BE2C (cell line): ENCODE measurements at regions not wholly inside any gene's neighbourhood (a gene's known extent, or its start where the extent isn't known, plus 50 kb on each side); places are given as distances from the start of the nearest gene placed in this dataset.

Experiments
- DNase-seq: peaks from one replicate; pipeline ENCODE4 v3.0.0-alpha.2; 2020
- H3K27me3 ChIP-seq: fragments of 250-450 bp; sonication (Bioruptor Pico); 2 replicates; pipeline ENCODE4 v1.5.1; 2020; ENCODE audit warnings: mild to moderate bottlenecking
- H3K36me3 ChIP-seq: fragments of 250-450 bp; sonication (Bioruptor Pico); 2 replicates; pipeline ENCODE4 v1.5.1; 2020; ENCODE audit warnings: mild to moderate bottlenecking
- H3K4me1 ChIP-seq: fragments of 250-450 bp; sonication (Bioruptor Pico); 2 replicates; pipeline ENCODE4 v1.5.1; 2020
- H3K4me3 ChIP-seq: 2 replicates; pipeline ENCODE4 v1.5.1; 2011; ENCODE audit warnings: low read depth, low read length
- H3K9me3 ChIP-seq: fragments of 250-450 bp; sonication (Bioruptor Pico); 2 replicates; pipeline ENCODE4 v1.5.1; 2020
- TF ChIP-seq, protein P1 (sequence below): IDR thresholded peaks from 2 replicates; pipeline ENCODE4 v1.5.1; 2012; ENCODE audit warnings: mild to moderate bottlenecking, low read depth, low read length

DNA sequence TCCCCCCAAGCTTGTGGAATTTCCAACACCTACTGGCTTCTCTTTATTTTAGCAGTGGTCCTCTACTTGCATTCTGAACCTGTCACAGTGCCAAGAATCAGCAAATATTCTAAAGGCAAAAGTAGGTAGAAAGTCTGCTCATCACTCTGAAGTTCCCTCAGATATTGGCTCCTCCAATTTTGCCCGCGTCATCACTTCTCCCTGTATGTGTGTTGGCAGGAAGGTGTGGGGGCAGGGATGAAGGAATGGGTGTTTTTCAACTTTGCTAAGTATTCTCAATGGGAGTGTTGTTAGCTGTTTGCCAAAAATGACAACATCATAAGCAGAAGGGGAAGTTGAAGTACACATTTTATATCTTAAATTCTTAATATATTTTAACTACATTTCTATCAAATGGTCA lies 226.2 kb downstream of the POLR1F start:
- H3K4me1 ChIP-seq = no peaks in the 10 kb centered on the region
- no peaks in the 10 kb centered on the region for H3K27me3 ChIP-seq
- no peak overlapping the region for H3K4me3 ChIP-seq
- no peak for DNase-seq
- TF ChIP-seq, protein P1, sequence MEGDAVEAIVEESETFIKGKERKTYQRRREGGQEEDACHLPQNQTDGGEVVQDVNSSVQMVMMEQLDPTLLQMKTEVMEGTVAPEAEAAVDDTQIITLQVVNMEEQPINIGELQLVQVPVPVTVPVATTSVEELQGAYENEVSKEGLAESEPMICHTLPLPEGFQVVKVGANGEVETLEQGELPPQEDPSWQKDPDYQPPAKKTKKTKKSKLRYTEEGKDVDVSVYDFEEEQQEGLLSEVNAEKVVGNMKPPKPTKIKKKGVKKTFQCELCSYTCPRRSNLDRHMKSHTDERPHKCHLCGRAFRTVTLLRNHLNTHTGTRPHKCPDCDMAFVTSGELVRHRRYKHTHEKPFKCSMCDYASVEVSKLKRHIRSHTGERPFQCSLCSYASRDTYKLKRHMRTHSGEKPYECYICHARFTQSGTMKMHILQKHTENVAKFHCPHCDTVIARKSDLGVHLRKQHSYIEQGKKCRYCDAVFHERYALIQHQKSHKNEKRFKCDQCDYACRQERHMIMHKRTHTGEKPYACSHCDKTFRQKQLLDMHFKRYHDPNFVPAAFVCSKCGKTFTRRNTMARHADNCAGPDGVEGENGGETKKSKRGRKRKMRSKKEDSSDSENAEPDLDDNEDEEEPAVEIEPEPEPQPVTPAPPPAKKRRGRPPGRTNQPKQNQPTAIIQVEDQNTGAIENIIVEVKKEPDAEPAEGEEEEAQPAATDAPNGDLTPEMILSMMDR = no peak
- H3K9me3 ChIP-seq = no peaks in the 10 kb centered on the region
- no peaks in the 10 kb centered on the region for H3K36me3 ChIP-seq

DNA sequence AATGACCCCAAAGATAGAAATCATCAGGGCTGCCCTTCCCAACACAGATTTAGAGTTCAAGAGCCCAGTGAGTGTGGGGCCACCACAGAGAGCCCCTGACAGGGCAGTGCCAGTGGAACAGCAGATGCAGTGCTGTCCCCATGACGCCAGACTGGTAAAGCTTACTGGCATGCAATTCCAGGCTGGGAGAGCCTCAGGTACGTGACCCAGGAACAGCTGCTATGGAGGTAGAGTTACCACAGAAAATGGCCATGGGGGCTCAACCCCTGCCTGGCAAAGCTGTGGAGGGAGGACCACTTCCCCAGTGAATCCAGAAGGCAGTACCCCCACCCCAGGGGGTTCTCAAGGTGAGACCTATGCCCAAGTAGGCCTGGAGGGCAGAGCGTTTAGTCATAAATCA lies 228.5 kb downstream of the POLR1F start:
- TF ChIP-seq, protein P1 = no peak
- no peak for DNase-seq
- H3K4me3 ChIP-seq = no peak overlapping the region
- no peaks in the 10 kb centered on the region for H3K4me1 ChIP-seq
- no peaks in the 10 kb centered on the region for H3K36me3 ChIP-seq
- no peaks in the 10 kb centered on the region for H3K27me3 ChIP-seq
- no peaks in the 10 kb centered on the region for H3K9me3 ChIP-seq

DNA sequence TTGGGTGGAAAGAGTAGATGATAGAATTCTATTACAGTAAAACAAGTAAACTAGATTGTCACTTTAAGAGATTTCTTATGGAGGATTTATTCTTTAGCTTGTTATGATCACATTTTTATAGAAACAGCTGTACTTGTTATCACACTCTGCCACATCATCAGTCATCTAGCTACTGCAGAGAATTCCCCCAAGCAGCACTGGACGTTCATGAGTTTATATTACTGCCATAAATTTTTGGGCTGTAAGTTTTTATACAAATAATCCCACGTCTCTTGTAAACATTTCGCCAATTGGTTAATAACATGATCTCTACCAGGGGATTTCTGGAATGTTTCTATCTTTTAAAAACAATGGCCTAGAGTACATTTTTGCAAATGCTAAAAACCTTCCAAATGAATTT lies 238.8 kb downstream of the POLR1F start:
- no peak for DNase-seq
- Histone ChIP-seq H3K9me3 (no peaks in the 10 kb centered on the region), H3K27me3 (no peaks in the 10 kb centered on the region), H3K4me3 (no peak overlapping the region), H3K4me1 (no peaks in the 10 kb centered on the region), H3K36me3 (no peaks in the 10 kb centered on the region)
- TF ChIP-seq, protein P1 = no peak

DNA sequence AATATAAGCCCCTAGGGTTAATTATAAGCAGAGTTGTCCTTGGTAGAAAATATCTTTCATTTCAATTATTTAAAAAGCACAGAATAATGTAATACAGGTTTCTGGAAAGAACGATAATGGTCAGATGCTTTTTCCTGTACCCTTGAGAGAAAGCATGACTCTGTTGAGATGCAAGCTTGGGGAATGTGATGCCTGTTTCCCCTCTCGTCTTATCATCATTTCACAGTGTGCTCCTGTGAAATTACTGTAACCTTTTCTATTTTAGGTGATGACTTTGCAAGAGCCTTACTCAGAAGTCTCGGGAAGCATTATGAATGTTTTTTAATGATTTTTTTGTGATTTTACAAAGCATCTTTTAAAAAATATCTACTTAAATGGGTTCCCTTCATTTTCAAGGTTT lies 243.0 kb downstream of the POLR1F start:
- H3K36me3 ChIP-seq = no peaks in the 10 kb centered on the region
- H3K27me3 ChIP-seq = no peaks in the 10 kb centered on the region
- no peaks in the 10 kb centered on the region for H3K4me1 ChIP-seq
- DNase-seq = no peak
- no peaks in the 10 kb centered on the region for H3K9me3 ChIP-seq
- TF ChIP-seq, protein P1 = no peak
- H3K4me3 ChIP-seq = no peak overlapping the region

DNA sequence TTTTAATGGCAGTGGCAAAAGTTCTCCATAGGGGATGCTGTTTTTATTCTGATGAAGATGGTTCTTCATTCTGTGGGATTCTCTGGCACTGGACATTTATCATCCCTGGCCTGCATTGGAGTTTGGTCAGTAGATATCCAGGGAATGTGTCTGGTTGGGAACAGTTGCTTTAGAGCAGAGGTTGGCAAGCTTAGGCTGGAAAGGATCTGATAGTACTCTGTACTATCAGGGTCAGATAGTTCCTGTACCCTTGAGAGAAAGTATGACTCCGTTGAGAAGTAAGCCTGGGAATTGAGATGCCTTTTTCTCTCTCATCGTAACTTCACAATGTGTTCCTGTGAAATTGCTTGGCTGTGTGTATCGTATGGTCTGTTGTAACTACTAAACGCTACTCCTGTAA lies 244.1 kb downstream of the POLR1F start:
- no peaks in the 10 kb centered on the region for H3K9me3 ChIP-seq
- H3K4me1 ChIP-seq = no peaks in the 10 kb centered on the region
- TF ChIP-seq, protein P1 = no peak
- H3K4me3 ChIP-seq = no peak overlapping the region
- no peaks in the 10 kb centered on the region for H3K27me3 ChIP-seq
- H3K36me3 ChIP-seq = no peaks in the 10 kb centered on the region
- DNase-seq = no peak

DNA sequence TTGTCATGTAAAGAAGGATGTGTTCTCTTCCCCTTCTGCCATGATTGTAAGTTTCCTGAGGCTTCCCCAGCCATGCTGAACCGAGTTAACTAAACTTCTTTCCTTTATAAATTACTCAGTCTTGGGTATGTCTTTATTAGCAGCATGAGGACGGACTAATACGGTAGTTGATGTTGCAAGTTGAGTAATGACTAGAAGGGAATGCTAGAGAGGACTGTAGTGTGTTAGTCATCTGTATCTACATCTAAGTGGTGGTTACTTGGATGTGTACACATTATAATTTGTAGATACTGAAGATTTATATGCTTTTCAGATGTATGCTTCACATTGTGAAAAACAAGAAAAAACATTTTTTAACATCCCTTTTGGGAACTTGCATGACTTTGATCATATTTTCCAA lies 244.6 kb downstream of the POLR1F start:
- no peak overlapping the region for H3K4me3 ChIP-seq
- TF ChIP-seq, protein P1 = no peak
- no peaks in the 10 kb centered on the region for H3K4me1 ChIP-seq
- no peaks in the 10 kb centered on the region for H3K36me3 ChIP-seq
- H3K27me3 ChIP-seq = no peaks in the 10 kb centered on the region
- H3K9me3 ChIP-seq = no peaks in the 10 kb centered on the region
- DNase-seq = no peak
